Thyroid gland (tissue), 4 donors: ENCODE measurements at regions not wholly inside any gene's neighbourhood (a gene's known extent, or its start where the extent isn't known, plus 50 kb on each side); places are given as distances from the start of the nearest gene placed in this dataset.

Experiments
- POLR2A ChIP-seq, 2 donors: fragments of 450-650 bp; IDR thresholded peaks; one replicate each; pipeline ENCODE4 v1.6.1; 2017; ENCODE audit warnings: antibody characterized with exemption in 2 of 2, mild to moderate bottlenecking in 2 of 2, moderate library complexity in 1 of 2
- TF ChIP-seq, protein P1 (sequence below), 6 experiments: fragments of 200-600 bp in 3 of 6; fragments of 450-650 bp in 3 of 6; sonication (generic) in 3 of 6; IDR thresholded peaks; one replicate each; pipeline ENCODE4 v1.5.1; 2016 to 2019; ENCODE audit warnings: antibody characterized with exemption in 6 of 6, mild to moderate bottlenecking in 2 of 6, inconsistent platforms in 1 of 6, moderate library complexity in 1 of 6

DNA sequence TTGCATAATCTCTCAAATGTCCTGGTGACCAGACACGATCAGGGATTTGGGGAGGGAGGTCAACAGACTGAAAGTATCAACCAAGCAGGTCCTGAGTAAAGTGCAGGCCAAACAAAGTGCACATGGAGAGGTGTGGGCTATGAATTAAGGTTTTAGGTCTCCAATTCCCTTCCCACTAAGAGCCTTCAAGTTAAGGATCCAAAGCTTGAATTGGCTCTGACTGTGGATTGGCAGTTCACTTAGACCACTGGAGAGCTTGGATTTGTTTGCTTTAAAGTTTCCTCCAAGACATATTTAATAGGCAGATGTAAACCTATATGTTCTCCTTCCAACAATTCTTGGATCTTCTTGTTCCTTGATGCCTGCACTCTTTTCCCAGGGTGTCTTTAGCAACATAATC is 129.6 kb upstream of the IGF1 start:
- TF ChIP-seq, protein P1, sequence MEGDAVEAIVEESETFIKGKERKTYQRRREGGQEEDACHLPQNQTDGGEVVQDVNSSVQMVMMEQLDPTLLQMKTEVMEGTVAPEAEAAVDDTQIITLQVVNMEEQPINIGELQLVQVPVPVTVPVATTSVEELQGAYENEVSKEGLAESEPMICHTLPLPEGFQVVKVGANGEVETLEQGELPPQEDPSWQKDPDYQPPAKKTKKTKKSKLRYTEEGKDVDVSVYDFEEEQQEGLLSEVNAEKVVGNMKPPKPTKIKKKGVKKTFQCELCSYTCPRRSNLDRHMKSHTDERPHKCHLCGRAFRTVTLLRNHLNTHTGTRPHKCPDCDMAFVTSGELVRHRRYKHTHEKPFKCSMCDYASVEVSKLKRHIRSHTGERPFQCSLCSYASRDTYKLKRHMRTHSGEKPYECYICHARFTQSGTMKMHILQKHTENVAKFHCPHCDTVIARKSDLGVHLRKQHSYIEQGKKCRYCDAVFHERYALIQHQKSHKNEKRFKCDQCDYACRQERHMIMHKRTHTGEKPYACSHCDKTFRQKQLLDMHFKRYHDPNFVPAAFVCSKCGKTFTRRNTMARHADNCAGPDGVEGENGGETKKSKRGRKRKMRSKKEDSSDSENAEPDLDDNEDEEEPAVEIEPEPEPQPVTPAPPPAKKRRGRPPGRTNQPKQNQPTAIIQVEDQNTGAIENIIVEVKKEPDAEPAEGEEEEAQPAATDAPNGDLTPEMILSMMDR (IDR thresholded peaks at IDR 0.05): no peak
- TF ChIP-seq POLR2A (IDR thresholded peaks at IDR 0.05): no peak
